Astrocyte of the cerebellum (primary cell): ENCODE measurements at regions not wholly inside any gene's neighbourhood (a gene's known extent, or its start where the extent isn't known, plus 50 kb on each side); places are given as distances from the start of the nearest gene placed in this dataset.
"Not testable (repeated sequence)": the region's sequence is repeated elsewhere in the genome, so short reads cannot be mapped to it uniquely, and the experiment has no call there.

Experiments used
- DNase-seq: peaks from one replicate; pipeline ENCODE4 v3.0.0-alpha.2; 2011; ENCODE audit warnings: low read depth
- H3K4me3 ChIP-seq: 2 replicates; pipeline ENCODE4 v1.5.1; 2011; ENCODE audit warnings: mild to moderate bottlenecking, low read depth, low read length, moderate library complexity
- in situ Hi-C: cut with HindIII; loops from 2 replicates; pipeline ENCODE4 v1.10.0; 2017; ENCODE audit warnings: low sequenced_read_pairs
- TF ChIP-seq, protein P1 (sequence below): IDR thresholded peaks from 2 replicates; pipeline ENCODE4 v1.5.1; 2012; ENCODE audit warnings: low read length, low read depth, moderate library complexity, mild to moderate bottlenecking; ENCODE audit errors: missing control alignments

DNA sequence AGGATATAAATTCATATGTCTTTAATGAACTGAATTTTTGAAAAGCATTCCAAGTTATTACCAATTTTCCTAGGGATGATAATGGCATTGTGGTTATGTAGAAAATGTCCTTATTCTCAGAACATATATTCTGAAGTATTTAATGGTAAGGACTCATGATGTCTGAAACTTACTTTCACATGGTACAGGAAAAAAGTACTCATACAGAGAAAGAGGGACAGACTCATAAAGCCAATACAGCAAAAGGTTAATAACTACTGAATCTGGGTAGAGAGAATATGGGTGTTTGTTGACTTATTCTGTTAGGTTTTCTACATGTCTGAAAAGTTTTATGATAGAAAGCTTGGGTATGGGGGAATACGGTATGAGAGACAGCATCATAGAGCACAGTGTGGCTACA lies 84.3 kb upstream of the SERTAD2 start:
- in situ Hi-C loops, result no loop called here
- DNase-seq, result no peak
- TF ChIP-seq, protein P1, sequence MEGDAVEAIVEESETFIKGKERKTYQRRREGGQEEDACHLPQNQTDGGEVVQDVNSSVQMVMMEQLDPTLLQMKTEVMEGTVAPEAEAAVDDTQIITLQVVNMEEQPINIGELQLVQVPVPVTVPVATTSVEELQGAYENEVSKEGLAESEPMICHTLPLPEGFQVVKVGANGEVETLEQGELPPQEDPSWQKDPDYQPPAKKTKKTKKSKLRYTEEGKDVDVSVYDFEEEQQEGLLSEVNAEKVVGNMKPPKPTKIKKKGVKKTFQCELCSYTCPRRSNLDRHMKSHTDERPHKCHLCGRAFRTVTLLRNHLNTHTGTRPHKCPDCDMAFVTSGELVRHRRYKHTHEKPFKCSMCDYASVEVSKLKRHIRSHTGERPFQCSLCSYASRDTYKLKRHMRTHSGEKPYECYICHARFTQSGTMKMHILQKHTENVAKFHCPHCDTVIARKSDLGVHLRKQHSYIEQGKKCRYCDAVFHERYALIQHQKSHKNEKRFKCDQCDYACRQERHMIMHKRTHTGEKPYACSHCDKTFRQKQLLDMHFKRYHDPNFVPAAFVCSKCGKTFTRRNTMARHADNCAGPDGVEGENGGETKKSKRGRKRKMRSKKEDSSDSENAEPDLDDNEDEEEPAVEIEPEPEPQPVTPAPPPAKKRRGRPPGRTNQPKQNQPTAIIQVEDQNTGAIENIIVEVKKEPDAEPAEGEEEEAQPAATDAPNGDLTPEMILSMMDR, result no peak
- H3K4me3 ChIP-seq, result no peak overlapping the region

DNA sequence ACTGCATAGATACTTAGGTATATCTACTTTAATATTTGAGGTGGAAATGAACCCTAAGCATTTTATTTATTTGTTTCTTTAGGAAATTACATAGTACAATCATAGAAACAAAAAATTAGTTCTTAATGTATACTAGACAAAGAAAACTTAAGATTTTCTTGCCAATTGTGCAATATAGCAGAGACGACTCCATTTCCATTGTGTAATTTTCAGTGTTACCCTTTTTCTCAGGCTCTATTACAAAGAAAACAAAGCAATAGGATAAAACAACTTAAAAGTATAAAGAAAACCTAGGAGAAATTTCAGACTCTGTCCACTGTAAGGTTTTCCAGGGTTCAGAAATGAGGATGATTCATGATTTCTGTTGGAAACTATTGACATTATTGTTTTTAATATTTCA lies 89.0 kb upstream of the SERTAD2 start:
- no peak for DNase-seq
- no peak overlapping the region for H3K4me3 ChIP-seq

DNA sequence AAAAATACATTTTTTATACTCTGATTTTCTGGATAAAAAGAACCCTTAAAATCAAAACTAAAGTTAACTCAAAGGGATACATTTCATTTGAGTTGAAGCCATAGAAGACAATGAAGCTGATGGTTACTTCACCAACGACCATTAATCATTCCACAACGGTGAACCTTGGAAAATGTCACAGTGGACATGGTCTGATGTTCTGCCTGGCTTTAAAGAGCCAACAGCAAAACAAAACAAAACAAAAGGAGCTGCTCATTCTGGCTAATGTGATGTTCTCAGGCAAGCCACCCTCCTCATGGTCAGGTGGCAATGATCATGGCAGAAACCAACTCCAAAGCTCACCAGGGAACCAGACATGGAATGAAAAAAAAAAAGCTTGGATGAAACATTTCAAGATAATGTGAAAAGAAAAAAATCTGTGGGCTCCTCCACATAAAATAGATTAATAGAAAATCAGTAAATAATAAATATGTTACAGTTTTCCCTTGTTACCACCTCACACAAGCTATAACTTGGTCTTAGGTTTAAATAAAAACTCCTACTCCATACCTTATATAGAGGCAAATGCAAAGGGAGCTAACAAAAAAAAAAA lies 90.1 kb upstream of the SERTAD2 start:
- TF ChIP-seq, protein P1, result no peak
- in situ Hi-C loops, result no loop called here
- H3K4me3 ChIP-seq, result no peak overlapping the region
- DNase-seq, result no peak

More for the DNA sequence above, 89.0 kb upstream of the SERTAD2 start:
- in situ Hi-C loops, result no loop called here
- TF ChIP-seq, protein P1, result no peak

DNA sequence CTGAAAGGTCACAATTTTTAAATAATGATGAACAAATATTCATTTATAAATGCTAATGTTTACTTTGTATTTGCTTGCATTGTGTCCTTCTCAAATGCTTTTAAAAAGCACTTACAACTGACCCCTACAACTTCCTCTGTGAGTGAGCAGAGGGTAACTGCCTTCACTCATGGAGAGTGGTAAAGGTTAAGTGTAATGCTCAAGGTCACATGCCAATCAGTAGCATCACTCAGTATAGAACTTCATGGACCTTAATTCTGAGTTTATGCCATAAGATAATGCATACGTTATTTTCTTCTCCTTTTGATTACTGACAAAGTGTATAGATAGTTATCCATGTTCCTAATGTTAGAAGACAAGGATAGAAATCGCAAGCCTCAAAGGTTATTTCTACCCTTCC lies 91.8 kb upstream of the SERTAD2 start:
- DNase-seq, result no peak
- in situ Hi-C loops, result no loop called here
- H3K4me3 ChIP-seq, result no peak overlapping the region
- TF ChIP-seq, protein P1, result no peak

- in situ Hi-C loops, DNase-seq, H3K4me3 ChIP-seq: not testable (repeated sequence)
These were observed 94.0 kb upstream of the SERTAD2 start for GRCh38 chr2:64747690-64748091.

GRCh38 chr2:64748147-64748546 lies 94.4 kb upstream of the SERTAD2 start:
- in situ Hi-C loops, result no loop called here
- H3K4me3 ChIP-seq, result no peak overlapping the region
- TF ChIP-seq, protein P1, result no peak
- DNase-seq, result no peak

GRCh38 chr2:64748561-64748960 lies 94.8 kb upstream of the SERTAD2 start:
- in situ Hi-C loops, result no loop called here
- peak overlapping the region; percentile 6 for H3K4me3 ChIP-seq
- TF ChIP-seq, protein P1, result no peak
- DNase-seq, result no peak
